GM04503 (cell line): ENCODE measurements at regions not wholly inside any gene's neighbourhood (a gene's known extent, or its start where the extent isn't known, plus 50 kb on each side); places are given as distances from the start of the nearest gene placed in this dataset.

Experiments used
- DNase-seq: peaks from one replicate; pipeline ENCODE4 v3.0.0-alpha.2; 2012; ENCODE audit warnings: low read depth

DNA sequence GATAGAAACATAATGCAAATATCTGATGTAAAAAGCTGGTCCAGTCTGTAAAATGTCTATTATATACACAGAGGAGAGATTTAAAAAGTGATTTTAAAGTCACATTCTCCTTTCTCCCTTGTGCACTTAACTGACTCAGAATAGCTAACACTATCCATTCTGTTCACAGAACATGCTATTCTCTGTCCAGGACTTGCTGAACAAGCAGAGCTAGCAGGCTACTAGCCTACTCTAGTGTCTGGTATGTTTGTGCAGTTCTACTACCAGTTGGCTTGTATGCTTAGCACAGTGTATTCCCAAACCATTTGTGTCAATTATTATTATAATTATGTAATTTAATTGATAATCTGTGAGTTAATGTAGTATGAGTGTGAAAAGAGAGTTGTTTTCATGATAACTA, 161.7 kb upstream of the NUDT12 start:
- no peak for DNase-seq

DNA sequence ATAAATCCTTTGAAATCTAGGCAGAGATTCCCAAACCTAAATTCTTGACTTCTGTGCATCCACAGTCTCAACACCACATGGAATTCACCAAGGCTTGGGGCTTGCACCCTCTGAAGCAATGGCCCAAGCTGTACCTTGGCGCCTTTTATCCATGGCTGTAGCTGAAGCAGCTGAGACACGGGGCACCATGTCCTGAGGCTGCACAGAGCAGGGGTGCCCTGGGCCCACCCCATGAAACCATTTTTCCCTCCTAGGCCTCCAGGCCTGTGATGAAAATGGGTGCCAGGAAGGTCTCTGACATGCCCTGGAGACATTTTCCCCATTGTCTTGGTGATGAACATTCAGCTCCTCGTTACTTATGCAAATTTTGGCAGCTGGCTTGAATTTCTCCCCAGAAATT, 158.6 kb upstream of the NUDT12 start:
- DNase-seq, result no peak

DNA sequence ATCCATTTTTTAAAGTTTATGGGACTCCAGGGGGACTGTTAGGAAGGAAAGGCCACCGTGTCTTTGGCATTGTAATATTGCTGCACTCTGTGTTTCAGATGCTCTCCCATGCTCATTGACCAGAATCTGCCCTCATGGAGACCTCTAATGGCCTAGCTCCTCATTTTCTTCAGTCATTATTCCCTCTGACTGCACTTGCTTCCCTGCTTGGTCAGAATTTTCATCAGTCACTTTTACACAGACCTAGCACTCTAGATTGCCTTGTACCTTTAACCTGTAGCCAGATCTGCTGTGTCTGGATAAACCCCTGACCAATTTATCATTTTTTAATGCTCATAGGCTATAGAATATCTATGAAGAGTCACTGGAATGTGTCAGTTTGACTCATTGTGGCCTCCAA, 155.5 kb upstream of the NUDT12 start:
- no peak for DNase-seq

DNA sequence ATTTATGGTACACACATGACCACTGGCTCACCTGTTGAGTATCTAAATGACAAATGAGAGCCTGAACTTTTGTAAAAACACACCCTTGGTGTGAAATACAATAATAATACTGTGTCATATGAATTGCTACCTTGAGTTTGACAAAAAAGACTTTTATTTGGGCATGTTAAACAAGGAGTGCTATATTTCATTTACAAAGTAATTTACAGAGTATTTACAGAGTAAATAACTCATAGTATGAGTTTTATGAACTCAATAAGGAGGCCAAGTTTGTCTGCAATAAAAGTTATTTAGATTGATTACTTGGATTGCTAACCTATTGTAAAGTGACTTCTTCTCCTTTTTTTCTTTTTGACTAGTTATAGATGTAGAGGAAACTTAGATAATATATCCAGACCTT, 146.0 kb upstream of the NUDT12 start:
- DNase-seq, result no peak

DNA sequence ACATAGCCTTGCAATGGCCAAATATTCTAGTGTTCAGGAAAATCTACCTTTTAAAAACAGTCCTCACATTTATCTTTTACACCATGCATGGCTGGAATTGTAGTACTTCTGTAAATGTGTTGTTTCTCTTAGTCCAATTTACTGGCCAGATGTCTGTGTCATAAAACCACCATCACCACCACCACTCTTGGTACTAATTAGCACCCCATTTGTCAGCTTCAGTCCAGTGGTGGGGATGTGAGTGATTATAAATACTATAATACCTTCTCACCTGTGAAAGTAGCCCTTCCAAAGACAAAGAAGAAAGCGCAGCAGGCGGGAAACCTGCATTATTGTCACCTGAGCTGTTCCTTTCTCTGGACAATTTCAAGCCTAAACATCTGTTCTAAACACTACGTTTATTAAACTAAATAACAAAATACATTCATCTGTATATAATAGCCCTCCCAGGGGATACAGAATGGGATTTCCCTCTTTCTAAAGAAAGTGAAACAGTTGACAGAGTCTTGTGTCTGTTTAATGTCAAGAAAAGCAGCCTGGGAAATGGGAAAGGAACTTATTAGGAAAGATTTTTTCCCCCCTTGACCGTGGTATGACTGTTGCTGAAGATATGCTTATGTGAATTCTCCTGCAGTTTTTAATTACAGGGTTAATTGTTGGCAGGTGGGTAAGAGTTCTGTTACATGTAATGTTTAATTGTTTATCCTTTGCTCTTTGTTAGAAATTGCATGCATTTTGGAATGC, 144.5 kb upstream of the NUDT12 start:
- no peak for DNase-seq

DNA sequence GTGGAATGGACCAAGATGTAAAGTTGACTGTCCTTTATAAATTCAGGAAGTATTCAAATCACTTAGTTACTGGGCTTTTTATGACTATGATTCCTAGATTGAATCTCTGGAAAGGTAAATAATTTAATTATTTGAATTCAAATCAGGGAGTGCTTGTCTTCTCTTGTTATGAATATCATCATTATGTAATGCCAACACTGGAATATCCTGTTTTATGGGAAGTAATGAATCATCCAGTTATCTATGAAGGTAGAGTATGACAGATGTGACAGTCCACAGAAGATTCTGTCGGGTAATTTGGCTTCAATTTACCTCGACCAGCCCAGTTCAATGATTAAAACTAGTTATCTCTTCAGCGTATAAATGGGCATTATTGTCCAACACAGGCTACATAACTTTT, 141.0 kb upstream of the NUDT12 start:
- DNase-seq, result no peak

DNA sequence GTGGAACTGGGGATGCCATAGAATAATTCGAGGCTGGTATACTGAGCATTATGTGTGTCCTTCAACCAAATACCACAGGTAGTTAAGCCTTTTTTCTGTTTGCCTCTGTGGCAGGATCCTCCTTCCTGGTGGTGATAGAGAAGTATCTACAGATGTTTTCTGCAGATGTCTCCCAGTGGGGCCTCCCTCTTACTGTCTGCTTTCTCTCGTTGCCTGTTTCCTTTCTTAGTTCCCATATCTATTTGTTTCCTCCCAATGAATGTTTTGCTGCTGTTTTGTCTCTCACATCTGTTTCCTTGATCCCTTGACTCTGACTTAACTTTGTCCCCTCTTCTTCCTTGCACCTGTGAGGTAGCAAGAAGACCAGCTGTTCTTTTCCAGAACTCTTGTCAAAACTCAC, 130.9 kb upstream of the NUDT12 start:
- DNase-seq, result no peak

DNA sequence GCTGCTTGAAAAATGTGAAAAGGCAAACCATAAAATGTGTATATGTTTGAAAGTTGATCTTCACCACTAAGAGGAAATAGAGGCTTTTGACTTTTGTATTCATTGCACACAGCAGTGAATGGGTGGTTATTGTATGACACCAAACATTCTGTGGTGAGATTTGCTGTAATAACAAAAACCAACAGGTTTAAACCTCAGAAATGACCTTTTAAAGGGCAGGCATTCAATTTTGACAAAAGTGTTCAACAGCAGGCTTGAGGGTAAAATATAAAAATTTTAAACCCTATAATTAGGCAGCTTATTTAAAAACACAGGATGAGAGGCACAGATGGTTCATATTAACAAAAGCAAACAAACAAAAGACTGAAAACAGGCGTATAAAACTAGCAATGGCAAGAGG, 128.1 kb upstream of the NUDT12 start:
- no peak for DNase-seq

DNA sequence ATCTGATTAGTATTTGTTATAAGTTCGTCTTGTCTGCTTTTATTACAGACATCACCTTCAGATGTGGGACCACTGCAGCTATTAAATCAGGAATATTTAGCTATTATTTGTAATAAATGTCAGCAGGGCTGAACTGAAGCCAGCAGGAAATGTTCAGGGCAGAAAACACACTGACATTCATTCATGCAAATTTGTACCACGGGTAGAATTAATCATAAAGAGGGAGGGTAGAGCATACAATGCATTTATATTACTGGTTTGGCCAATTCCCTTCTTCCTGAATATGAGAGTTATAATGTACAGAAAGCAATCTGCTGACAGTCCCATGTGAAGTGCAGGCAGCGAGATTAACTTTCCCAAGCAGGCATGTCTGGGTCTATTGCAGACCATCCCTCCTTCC, 117.3 kb upstream of the NUDT12 start:
- no peak for DNase-seq

DNA sequence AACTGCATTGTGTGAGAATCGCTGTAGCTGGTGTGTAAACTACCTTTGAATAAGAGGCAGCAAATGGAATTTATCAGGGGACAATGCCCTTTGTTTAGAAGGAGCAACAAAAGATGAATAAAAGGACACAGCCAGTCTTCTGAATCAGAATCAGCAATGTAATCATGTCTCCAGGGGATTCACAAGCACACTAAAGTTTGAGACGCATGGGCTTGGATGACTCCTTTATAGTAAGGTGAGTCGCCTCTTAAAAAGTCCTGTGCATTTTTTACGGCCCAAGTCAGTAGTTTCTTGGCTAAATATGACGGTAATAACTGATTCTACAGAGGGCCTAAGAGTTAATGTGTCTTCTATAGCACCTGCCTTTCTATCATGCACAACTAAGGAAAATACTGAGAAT, 113.6 kb upstream of the NUDT12 start:
- DNase-seq, result peak; percentile 18

DNA sequence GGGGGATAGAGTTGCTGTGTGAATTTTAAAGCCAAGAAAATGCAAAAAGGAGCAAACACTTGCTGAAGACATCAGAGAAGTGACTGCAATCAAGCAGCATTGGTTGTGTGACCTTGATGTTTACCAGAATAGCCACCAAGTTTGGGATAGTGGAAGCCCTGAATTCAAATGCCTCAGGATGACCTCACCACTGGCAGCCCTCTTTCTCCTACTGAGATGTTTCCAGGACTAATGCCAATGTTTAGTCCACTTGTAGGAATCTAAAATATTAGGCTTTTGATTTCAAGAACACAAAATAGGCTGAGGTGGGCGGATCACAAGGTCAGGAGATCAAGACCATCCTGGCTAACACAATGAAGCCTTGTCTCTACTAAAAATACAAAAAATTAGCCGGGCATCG, 112.2 kb upstream of the NUDT12 start:
- peak; percentile 13 for DNase-seq

DNA sequence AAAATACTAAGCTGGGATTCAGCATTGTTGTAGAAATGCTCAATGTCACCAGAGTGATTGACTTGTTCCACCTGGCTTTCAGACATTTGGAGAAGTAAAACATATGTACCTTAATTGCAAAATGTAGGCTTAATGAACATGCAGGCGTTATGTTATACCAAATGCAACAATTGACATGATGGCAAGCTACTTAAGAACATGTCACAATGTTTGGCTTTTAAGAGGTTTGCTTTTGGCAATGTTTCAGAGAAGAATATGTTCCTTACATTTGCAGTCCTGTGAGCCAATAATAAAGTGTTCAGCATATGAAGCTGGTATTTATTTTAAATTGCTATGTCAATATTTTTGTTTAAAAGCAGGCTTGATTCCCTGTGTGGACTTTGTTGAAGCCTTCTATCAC, 111.7 kb upstream of the NUDT12 start:
- no peak for DNase-seq

DNA sequence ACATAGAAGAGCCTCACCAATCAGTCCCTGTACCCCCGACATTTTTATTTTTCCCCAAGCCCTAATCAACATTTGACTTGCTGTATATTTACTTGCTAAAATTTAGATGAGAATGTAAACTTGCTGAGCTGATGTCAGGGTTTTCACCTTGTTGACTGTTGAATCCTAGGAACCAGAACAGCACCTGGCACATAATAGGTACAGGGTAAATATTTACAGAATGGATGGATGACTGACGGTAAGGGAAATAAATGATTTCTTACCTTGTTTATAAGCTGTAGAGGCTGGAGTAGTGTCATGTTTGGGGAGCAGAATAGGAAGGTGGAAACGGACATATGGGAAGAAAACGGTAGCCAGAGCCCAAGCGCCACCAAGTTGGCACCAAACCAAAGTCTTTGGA, 107.0 kb upstream of the NUDT12 start:
- DNase-seq, result no peak

DNA sequence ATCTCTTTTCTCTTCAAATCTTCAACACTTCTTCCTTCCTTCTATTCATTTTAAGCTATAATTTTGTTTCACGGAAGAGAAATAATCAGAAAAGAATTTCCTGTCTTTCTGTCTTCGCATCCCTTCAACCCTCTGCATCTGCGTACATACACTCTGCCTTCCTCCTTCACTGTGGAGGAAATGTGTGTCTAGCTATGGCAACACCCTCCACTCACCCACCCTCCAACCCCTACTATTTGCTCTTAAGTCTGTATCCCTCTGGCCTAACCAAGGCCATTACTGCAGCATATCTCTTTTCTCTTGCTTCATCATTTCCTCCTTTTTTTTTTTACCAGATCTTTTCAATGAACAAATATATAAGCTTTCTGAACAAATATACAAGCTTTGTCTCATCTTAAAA, 105.7 kb upstream of the NUDT12 start:
- no peak for DNase-seq

DNA sequence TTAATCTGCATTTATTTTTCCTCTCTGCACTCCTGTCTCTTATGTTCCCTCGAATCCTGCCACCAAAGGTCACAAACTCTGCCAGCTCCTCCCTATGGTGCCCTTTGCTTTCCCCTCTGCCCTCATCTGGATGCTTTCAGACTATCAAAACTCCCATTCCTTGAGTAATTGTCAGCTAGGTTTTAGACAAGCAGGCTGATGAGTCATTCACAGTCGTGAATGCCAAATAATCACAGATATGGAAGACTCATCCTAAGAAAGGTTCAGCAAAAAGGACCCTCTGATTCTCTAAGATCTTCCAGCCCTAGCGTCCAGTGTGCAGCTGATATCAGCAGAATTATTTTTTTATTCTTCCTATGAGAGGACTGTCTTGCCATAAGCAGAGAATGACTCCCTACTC, 104.5 kb upstream of the NUDT12 start:
- DNase-seq, result no peak

DNA sequence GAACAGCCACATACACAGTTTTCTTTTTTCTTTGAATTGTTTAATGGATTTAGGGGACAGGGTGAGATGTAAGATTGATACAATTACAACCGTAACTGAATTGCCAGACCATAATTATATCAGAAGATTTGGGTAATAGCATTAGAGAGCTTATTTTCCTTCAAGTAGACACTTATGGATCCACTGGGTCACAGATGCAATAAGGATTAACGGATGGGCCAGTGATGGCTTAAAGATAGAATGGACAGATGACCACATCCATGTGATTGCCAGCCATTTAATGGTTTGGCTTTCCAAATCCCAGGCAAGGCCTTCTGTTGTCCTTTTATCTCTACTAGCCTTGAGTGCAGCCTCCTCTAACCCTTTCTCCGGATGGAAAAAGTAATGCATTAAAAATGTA, 94.7 kb upstream of the NUDT12 start:
- no peak for DNase-seq

DNA sequence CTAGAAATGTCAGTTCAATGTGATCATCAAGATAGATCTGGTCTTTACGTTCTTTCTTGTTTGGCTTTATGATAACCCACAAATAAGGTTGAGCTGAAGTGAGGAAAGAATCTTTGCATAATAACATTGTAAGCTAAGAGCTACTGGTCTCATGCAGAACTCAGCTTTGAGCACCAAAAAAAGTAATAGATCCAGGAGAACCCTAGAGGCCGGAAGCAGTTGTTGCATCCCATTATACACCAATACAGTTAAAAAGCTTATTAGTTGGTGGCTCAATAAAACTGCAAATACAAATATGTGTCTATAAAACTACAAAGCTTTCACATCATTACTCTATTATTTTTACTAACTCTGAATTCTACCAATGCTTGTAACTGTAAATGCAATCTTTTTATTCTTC, 85.5 kb upstream of the NUDT12 start:
- DNase-seq, result no peak

DNA sequence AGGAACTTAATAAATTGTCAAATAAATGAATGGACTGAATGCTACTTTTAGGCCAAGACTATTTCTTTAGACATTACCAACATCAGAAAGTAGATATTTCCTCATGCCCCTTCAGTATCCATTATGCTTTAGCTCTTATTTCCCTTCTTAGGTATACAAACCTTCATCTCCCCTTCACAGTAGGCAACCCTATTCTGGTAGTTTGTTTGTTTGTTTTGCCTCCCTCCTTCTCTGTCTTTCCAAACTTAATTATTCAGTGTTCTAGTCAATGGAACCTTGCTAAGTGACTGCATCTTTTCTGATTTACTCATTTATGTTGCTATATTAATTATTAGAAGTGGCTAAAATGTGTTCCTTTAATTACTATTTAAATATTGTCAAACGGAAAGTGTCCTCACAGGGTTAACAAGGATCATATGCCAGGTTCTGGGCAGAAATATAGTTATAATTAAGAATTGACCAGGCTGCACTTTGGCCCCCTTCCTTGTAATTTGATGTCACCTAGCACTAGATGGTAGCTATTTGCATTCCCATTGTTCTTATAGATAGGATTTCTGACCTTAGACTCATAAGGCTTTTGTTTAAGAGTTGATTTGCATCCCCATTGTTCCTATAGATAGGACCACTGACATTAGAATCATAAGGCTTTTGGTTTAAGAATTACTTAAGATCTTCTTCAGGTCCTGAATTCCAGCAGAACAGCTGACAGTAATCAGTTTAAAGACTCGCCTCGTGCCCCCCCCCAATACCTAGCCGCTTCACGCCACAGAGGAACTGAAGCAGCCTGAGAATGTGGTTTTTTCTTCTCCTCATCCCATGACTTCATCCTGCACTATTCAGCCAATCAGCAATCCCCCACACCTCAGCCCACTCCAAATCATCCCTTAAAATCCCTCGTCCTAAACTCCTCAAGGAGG, 84.4 kb upstream of the NUDT12 start:
- no peak for DNase-seq

DNA sequence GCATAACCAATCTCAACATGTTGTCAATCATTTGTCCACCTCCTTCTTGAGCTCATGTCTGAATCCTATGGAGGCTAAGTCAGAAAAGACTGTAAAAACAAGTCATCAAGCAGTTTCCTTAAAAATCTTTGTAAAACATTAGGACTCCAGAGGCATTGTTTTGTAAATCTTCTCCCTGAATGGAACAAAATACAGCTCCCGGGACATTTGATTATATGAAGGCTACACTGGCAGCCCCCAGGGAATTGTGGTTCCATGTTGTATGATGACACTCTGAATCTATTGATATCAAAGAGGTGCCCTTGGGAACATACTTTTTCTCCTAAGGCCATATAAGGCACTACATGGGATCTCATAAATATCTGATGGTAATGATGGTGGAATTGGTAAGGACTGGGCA, 83.2 kb upstream of the NUDT12 start:
- no peak for DNase-seq

DNA sequence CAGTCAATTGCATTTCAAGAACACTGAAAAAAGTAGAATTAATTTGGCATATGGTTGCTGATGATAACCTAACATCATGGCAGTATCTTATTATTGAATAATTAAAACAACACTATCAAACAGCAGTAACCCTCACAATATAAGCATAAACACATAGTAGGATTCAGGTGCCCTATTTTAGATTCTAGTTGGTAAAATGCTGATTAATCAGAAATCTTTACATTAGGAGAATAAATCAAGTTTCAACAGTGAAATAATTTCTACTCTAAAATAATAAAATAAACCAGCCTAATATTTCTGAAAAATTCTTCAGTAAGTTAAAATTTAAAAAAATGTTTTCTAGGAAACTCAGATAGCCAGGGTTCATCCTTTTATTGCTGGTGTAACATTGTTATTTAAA, 76.4 kb upstream of the NUDT12 start:
- no peak for DNase-seq

DNA sequence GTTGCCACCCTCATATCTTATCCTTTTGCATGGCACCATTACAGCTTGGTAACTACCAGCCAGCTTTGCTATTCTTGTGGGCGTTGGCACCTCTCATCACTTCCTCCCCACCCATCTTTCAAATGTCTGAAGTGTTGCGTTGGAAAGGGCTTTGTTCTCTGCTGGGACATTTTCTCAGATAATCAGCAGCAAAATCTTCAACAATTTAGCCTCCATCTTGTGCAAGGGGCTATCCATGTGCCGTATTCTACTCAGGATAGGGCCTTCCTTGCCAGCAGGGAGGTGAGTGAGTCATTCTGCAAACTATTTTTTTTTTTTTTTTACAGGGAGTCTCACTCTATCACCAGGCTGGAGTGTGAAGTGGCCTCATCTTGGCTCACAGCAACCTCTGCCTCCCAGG, 62.1 kb upstream of the NUDT12 start:
- DNase-seq, result no peak

DNA sequence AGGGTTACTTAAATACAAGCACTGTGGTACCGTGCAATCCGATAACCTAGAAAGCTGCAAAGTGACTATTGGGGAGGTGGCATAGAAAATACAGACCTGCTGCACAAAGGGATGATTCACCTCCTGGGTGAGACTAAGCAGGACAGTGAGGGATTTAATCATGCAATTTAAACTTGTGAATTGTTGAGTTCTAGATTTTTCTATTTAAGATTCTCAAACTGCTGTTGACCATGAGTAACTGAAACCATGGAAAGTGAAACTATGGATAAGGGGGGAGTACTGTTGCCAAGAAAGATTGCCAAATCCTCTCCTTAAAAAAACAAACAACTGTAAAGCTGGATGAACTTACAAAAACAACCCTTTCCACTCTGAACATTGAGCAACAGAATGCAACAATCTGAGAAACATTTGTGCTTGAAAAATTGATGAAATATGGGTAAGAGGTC, 61.5 kb upstream of the NUDT12 start:
- DNase-seq, result peak; percentile 28

DNA sequence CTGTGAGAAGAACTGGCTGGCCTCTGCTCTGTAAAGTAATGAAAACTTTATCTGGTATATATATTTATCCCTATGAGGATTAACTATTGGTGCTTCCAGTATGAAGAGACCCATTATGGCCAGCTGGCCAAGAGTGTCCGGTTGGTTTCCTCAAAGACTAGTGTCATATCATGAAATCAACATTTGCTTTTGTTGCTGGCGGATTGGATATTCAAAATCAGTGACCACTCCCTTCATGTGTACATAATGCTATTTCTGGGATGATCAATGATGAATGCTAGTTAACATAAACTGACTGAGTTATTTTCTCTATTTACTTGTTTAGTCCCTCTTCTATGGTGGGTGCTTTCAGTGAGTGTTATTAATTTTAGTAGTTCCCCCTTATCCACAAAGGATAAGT, 60.8 kb upstream of the NUDT12 start:
- no peak for DNase-seq

DNA sequence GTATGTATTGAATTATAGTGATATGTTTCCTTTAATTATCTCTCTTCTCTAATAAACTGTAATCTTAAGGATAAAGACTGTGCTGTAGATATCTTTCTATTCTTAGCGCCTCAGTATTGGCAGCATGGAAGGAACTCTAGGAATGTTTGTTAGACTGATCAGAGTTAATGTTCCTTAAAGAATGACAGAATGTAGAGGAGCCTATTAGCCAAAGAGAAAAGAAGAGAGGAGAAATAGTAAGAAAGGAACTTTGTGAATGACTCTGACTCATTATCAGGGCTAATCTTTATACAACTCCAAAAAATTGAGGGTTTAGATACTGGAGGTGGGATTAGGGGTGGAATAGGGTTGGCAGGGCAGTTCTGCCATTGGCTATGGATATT, 59.0 kb upstream of the NUDT12 start:
- no peak for DNase-seq
